C4-2B (cell line): ENCODE measurements at regions not wholly inside any gene's neighbourhood (a gene's known extent, or its start where the extent isn't known, plus 50 kb on each side); places are given as distances from the start of the nearest gene placed in this dataset.
"Not testable (repeated sequence)": the region's sequence is repeated elsewhere in the genome, so short reads cannot be mapped to it uniquely, and the experiment has no call there.

Experiments used
- H3K27ac ChIP-seq: fragments of 450-650 bp; 2 replicates; pipeline ENCODE4 v1.5.1; 2017
- ZFX ChIP-seq: fragments of 450-650 bp; IDR thresholded peaks from 2 replicates; pipeline ENCODE4 v1.6.1; 2017
- TF ChIP-seq, protein P1 (sequence below): fragments of 450-650 bp; conservative IDR thresholded peaks from 2 replicates; pipeline ENCODE4 v1.5.1; 2017; ENCODE audit warnings: mild to moderate bottlenecking

GRCh38 chr1:58845942-58846341 lies 62.1 kb upstream of the JUN start:
- no peak for TF ChIP-seq ZFX
- TF ChIP-seq, protein P1, sequence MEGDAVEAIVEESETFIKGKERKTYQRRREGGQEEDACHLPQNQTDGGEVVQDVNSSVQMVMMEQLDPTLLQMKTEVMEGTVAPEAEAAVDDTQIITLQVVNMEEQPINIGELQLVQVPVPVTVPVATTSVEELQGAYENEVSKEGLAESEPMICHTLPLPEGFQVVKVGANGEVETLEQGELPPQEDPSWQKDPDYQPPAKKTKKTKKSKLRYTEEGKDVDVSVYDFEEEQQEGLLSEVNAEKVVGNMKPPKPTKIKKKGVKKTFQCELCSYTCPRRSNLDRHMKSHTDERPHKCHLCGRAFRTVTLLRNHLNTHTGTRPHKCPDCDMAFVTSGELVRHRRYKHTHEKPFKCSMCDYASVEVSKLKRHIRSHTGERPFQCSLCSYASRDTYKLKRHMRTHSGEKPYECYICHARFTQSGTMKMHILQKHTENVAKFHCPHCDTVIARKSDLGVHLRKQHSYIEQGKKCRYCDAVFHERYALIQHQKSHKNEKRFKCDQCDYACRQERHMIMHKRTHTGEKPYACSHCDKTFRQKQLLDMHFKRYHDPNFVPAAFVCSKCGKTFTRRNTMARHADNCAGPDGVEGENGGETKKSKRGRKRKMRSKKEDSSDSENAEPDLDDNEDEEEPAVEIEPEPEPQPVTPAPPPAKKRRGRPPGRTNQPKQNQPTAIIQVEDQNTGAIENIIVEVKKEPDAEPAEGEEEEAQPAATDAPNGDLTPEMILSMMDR = no peak
- no peak overlapping the region for H3K27ac ChIP-seq

- TF ChIP-seq ZFX = no peak
- TF ChIP-seq, protein P1 = no peak
- H3K27ac ChIP-seq = no peak overlapping the region
These were observed 65.1 kb upstream of the JUN start for GRCh38 chr1:58848818-58849411.

- TF ChIP-seq ZFX = no peak
- no peak overlapping the region for H3K27ac ChIP-seq
These were observed 65.7 kb upstream of the JUN start for GRCh38 chr1:58849551-58849950.

DNA sequence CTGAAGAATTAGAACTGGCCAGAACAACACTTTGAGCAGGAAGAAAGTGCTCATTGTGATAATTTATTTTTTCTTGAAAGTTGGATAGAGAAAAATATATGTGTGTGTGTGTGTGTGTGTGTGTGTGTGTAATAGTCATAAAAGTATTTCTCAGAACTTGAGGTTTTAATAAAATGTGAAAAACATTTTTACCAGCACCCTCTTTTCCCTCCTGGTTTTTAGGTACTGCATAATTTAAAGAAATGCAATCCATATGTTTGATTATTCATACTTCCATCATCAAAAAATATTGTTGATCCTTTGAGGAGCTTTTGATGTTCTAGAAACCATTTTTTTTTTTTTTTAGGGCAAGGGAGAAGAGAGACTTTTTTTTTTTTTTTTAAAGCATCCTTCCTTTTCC lies 66.8 kb upstream of the JUN start:
- no peak for TF ChIP-seq ZFX
- TF ChIP-seq, protein P1 = no peak
- H3K27ac ChIP-seq = no peak overlapping the region

GRCh38 chr1:58852731-58853485 lies 69.1 kb upstream of the JUN start:
- H3K27ac ChIP-seq = no peak overlapping the region
- TF ChIP-seq ZFX = no peak
- TF ChIP-seq, protein P1 = no peak

DNA sequence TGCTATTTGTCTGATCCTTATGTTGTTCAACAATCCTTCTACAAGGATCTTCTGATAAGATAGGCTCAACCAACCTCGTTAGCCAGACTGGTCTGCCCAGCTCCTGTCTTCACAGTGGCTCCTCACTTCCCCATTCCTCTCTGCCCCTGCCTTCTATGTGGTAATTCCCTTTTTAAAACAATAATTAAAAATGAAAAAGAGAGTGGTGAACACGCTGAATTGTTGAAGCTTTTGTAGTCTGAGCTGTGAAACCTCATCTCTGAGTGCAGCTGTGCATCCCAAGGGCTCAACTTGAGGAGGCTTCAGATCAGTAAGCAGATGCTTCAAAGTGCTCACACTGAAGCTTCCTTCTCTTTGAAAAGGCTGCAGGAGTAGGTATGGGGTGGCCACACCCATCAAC lies 70.7 kb upstream of the JUN start:
- TF ChIP-seq, protein P1 = no peak
- no peak for TF ChIP-seq ZFX
- no peak overlapping the region for H3K27ac ChIP-seq

GRCh38 chr1:58855274-58856165 lies 71.7 kb upstream of the JUN start:
- TF ChIP-seq ZFX = no peak
- TF ChIP-seq, protein P1 = no peak
- H3K27ac ChIP-seq = no peak overlapping the region

- not testable (repeated sequence) for H3K27ac ChIP-seq
These were observed 72.4 kb upstream of the JUN start for GRCh38 chr1:58856281-58856680.
